ENCODE measurements at regions not wholly inside any gene's neighbourhood (a gene's known extent, or its start where the extent isn't known, plus 50 kb on each side); places are given as distances from the start of the nearest gene placed in this dataset.

- TF ChIP-seq CTCF (IDR thresholded peaks at IDR 0.05) = no peak
- TF ChIP-seq POLR2A (IDR thresholded peaks at IDR 0.05) = no peak
These were observed 367.7 kb downstream of the KCNRG start for GRCh38 chr13:50382951-50383350.

All from body of pancreas (tissue), 4 donors.